ENCODE measurements at regions not wholly inside any gene's neighbourhood (a gene's known extent, or its start where the extent isn't known, plus 50 kb on each side); places are given as distances from the start of the nearest gene placed in this dataset.

DNA sequence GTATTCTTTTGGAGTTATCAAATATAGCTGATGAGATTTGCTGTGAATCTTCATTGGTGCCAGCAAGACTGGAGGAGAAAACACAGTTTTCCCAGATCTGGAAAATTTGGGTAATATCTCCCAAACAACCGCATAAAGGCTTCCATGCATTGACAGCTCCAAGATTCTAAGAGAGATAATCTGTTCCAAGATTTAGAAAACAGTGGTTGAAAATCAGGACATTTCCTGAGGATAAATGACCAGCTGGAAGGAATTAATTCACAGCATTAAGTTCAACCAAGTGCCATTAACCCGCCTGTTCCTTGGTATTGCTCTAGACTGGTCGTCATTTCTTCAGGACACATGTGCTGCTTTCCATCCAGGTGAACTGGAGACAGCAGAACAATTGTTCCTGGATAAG is 147.9 kb upstream of the PRICKLE1 start:
- DNase-seq, result no peak
- peaks cover 0 to 2% of the 10 kb centered on the region in 2 donors for H3K27me3 Mint-ChIP-seq
- CTCF ChIA-PET (ENCODE audit: partially characterized antibody), result no interaction called here
- POLR2A ChIA-PET (ENCODE audit: partially characterized antibody), result no interaction called here
- Histone ChIP-seq H3K9me3 (ENCODE audit: control insufficient read depth in 1 of 2, low read length in 2 of 2) (no peaks in the 10 kb centered on the region), H3K27me3 (ENCODE audit: insufficient read depth, low read length) (no peaks in the 10 kb centered on the region), H3K4me1 (ENCODE audit: insufficient read depth, low read length) (no peaks in the 10 kb centered on the region), H3K4me3 (ENCODE audit: low read length in 2 of 2) (no peak overlapping the region), H3K27ac (ENCODE audit: low read depth, low read length) (no peak overlapping the region), H3K36me3 (ENCODE audit: insufficient read depth, low read length) (no peaks in the 10 kb centered on the region)
- peaks cover 0 to 7% (median 0%) of the 10 kb centered on the region in 8 donors for H3K9me3 Mint-ChIP-seq
- no peak overlapping the region for H3K4me3 Mint-ChIP-seq
- intact Hi-C loops (cut with micrococcal nuclease), result no loop called here
- H3K4me1 Mint-ChIP-seq, result no peaks in the 10 kb centered on the region
- no peaks in the 10 kb centered on the region for H3K36me3 Mint-ChIP-seq
- no peak overlapping the region for H3K27ac Mint-ChIP-seq

- Mint-ChIP-seq H3K27ac (no peak overlapping the region), H3K9me3 (peaks cover 0 to 7% (median 0%) of the 10 kb centered on the region in 8 donors), H3K36me3 (no peaks in the 10 kb centered on the region), H3K4me1 (no peaks in the 10 kb centered on the region), H3K27me3 (peaks cover 0 to 2% of the 10 kb centered on the region in 2 donors), H3K4me3 (no peak overlapping the region)
- H3K27ac ChIP-seq (ENCODE audit: low read depth, low read length), result no peak overlapping the region
- POLR2A ChIA-PET (ENCODE audit: partially characterized antibody), result no interaction called here
- no peaks in the 10 kb centered on the region for H3K36me3 ChIP-seq (ENCODE audit: insufficient read depth, low read length)
- no peaks in the 10 kb centered on the region for H3K27me3 ChIP-seq (ENCODE audit: insufficient read depth, low read length)
- intact Hi-C loops (cut with micrococcal nuclease), result no loop called here
- no peak overlapping the region for H3K4me3 ChIP-seq (ENCODE audit: low read length in 2 of 2)
- DNase-seq, result no peak
- no peaks in the 10 kb centered on the region for H3K4me1 ChIP-seq (ENCODE audit: insufficient read depth, low read length)
- CTCF ChIA-PET (ENCODE audit: partially characterized antibody), result no interaction called here
- H3K9me3 ChIP-seq (ENCODE audit: control insufficient read depth in 1 of 2, low read length in 2 of 2), result no peaks in the 10 kb centered on the region
Measured at GRCh38 chr12:42735861-42736361, 146.4 kb upstream of the PRICKLE1 start.

DNA sequence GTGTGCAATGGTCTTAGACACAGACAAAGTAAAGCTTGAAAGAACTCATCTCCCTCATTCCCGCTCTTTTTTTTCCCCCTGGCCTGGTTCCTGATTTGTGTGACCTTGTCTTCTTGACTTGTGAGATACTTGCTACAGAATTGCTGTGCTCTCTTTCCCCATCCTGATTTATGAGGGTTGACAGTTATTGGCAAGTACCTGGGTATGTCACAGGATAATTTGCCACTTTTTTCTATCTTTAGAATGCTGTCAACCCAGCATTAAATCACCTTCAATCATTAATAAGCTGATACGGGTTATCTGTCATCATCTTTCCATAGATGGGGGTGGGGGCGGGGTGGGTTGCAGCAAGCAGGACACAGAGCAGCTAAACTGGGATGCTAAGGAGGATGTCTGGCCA is 144.4 kb upstream of the PRICKLE1 start:
- H3K36me3 Mint-ChIP-seq, result no peaks in the 10 kb centered on the region
- no peak for DNase-seq
- Histone ChIP-seq H3K9me3 (ENCODE audit: control insufficient read depth in 1 of 2, low read length in 2 of 2) (no peaks in the 10 kb centered on the region), H3K4me1 (ENCODE audit: insufficient read depth, low read length) (no peaks in the 10 kb centered on the region), H3K27me3 (ENCODE audit: insufficient read depth, low read length) (no peaks in the 10 kb centered on the region), H3K4me3 (ENCODE audit: low read length in 2 of 2) (no peak overlapping the region), H3K27ac (ENCODE audit: low read depth, low read length) (no peak overlapping the region), H3K36me3 (ENCODE audit: insufficient read depth, low read length) (no peaks in the 10 kb centered on the region)
- POLR2A ChIA-PET (ENCODE audit: partially characterized antibody), result no interaction called here
- no peak overlapping the region for H3K27ac Mint-ChIP-seq
- no peaks in the 10 kb centered on the region for H3K27me3 Mint-ChIP-seq
- H3K4me1 Mint-ChIP-seq, result no peaks in the 10 kb centered on the region
- CTCF ChIA-PET (ENCODE audit: partially characterized antibody), result no interaction called here
- H3K4me3 Mint-ChIP-seq, result no peak overlapping the region
- H3K9me3 Mint-ChIP-seq, result peaks cover 0 to 7% (median 0%) of the 10 kb centered on the region in 8 donors
- intact Hi-C loops (cut with micrococcal nuclease), result no loop called here

- intact Hi-C loops (cut with micrococcal nuclease), result no loop called here
- Mint-ChIP-seq H3K9me3 (peaks cover 0 to 7% (median 0%) of the 10 kb centered on the region in 8 donors), H3K4me1 (no peaks in the 10 kb centered on the region), H3K27ac (no peak overlapping the region), H3K27me3 (no peaks in the 10 kb centered on the region), H3K36me3 (no peaks in the 10 kb centered on the region), H3K4me3 (no peak overlapping the region)
- POLR2A ChIA-PET (ENCODE audit: partially characterized antibody), result no interaction called here
- Histone ChIP-seq H3K4me1 (ENCODE audit: insufficient read depth, low read length) (no peaks in the 10 kb centered on the region), H3K9me3 (ENCODE audit: control insufficient read depth in 1 of 2, low read length in 2 of 2) (no peaks in the 10 kb centered on the region), H3K36me3 (ENCODE audit: insufficient read depth, low read length) (no peaks in the 10 kb centered on the region), H3K27me3 (ENCODE audit: insufficient read depth, low read length) (no peaks in the 10 kb centered on the region), H3K4me3 (ENCODE audit: low read length in 2 of 2) (no peak overlapping the region), H3K27ac (ENCODE audit: low read depth, low read length) (no peak overlapping the region)
- CTCF ChIA-PET (ENCODE audit: partially characterized antibody), result no interaction called here
- no peak for DNase-seq
Measured at GRCh38 chr12:42732908-42733411, 143.4 kb upstream of the PRICKLE1 start.

DNA sequence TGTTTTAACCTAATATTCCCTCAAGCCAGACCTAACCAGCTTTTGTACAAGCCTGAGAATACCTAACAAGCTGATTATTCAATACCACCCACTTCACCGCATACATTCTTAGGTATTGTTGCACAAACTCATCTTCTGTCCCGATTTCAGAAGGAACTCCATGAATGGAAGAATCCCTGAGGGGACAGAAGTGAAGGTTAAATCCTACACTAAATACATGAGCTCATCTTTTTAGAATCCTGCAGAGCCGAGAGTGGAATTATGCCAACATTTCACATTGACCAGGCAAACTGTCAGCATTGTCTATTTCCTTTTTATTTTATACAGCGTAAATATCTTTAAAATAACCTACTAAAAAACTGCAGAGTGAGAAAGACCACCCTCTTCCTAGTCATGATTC is 140.7 kb upstream of the PRICKLE1 start:
- Mint-ChIP-seq H3K27me3 (no peaks in the 10 kb centered on the region), H3K9me3 (peaks cover 0 to 9% (median 5%) of the 10 kb centered on the region in 8 donors), H3K4me1 (no peaks in the 10 kb centered on the region), H3K4me3 (no peak overlapping the region), H3K27ac (no peak overlapping the region), H3K36me3 (no peaks in the 10 kb centered on the region)
- no peak overlapping the region for H3K27ac ChIP-seq (ENCODE audit: low read depth, low read length)
- POLR2A ChIA-PET (ENCODE audit: partially characterized antibody), result no interaction called here
- H3K36me3 ChIP-seq (ENCODE audit: insufficient read depth, low read length), result no peaks in the 10 kb centered on the region
- no peaks in the 10 kb centered on the region for H3K9me3 ChIP-seq (ENCODE audit: control insufficient read depth in 1 of 2, low read length in 2 of 2)
- H3K27me3 ChIP-seq (ENCODE audit: insufficient read depth, low read length), result no peaks in the 10 kb centered on the region
- no peak overlapping the region for H3K4me3 ChIP-seq (ENCODE audit: low read length in 2 of 2)
- intact Hi-C loops (cut with micrococcal nuclease), result no loop called here
- CTCF ChIA-PET (ENCODE audit: partially characterized antibody), result no interaction called here
- H3K4me1 ChIP-seq (ENCODE audit: insufficient read depth, low read length), result no peaks in the 10 kb centered on the region
- DNase-seq, result no peak

GRCh38 chr12:42729535-42729900 is 140.0 kb upstream of the PRICKLE1 start:
- Mint-ChIP-seq H3K4me3 (no peak overlapping the region), H3K4me1 (no peaks in the 10 kb centered on the region)
- no peaks in the 10 kb centered on the region for H3K4me1 ChIP-seq (ENCODE audit: insufficient read depth, low read length)

DNA sequence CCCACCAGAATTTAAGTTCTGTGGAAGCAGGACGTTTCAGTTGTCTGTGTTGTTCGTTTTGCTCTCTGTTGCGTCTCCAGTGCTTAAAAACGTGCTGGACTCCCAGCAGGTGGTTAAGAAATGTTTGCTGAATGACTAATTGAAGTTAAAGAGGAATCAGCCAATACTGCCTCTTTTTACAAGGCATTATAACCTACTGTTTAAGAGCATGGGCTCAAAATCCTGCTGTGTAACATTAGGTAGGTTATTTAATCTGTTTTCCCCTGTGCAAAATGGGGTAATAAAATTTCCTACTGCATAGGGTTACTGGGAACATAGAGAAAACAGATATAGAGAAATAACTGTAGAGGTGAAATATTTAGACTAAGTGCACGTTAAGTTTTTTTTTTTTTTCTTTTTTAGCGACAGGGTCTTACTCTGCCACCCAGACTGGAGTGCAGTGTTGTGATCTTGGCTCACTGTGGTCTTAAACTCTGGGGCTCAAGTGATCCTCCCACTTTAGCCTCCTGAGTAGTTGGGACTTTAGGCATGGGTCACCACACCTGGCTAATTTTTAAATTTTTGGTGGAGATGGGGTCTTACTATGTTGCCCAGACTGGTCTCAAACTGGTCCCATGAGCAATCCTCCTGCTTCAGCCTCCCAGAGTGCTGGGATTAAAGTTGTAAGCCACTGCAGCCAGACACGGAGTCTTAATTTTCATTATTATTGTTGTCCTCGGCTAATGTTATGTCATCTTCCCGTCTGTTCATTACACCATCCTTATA is 139.4 kb upstream of the PRICKLE1 start:
- Mint-ChIP-seq H3K36me3 (no peaks in the 10 kb centered on the region), H3K4me3 (no peak overlapping the region), H3K27ac (no peak overlapping the region), H3K9me3 (peaks cover 0 to 10% (median 5%) of the 10 kb centered on the region in 8 donors), H3K27me3 (no peaks in the 10 kb centered on the region), H3K4me1 (no peaks in the 10 kb centered on the region)
- Histone ChIP-seq H3K36me3 (ENCODE audit: insufficient read depth, low read length) (no peaks in the 10 kb centered on the region), H3K27ac (ENCODE audit: low read depth, low read length) (no peak overlapping the region), H3K4me3 (ENCODE audit: low read length in 2 of 2) (no peak overlapping the region), H3K4me1 (ENCODE audit: insufficient read depth, low read length) (no peaks in the 10 kb centered on the region), H3K9me3 (ENCODE audit: control insufficient read depth in 1 of 2, low read length in 2 of 2) (no peaks in the 10 kb centered on the region), H3K27me3 (ENCODE audit: insufficient read depth, low read length) (no peaks in the 10 kb centered on the region)
- ChIA-PET POLR2A (ENCODE audit: partially characterized antibody) (no interaction called here), CTCF (ENCODE audit: partially characterized antibody) (no interaction called here)
- intact Hi-C loops (cut with micrococcal nuclease), result no loop called here
- DNase-seq, result no peak

More at GRCh38 chr12:42729535-42729900, 140.0 kb upstream of the PRICKLE1 start:
- H3K36me3 ChIP-seq (ENCODE audit: insufficient read depth, low read length), result no peaks in the 10 kb centered on the region
- CTCF ChIA-PET (ENCODE audit: partially characterized antibody), result no interaction called here
- H3K4me3 ChIP-seq (ENCODE audit: low read length in 2 of 2), result no peak overlapping the region
- peaks cover 0 to 9% (median 5%) of the 10 kb centered on the region in 8 donors for H3K9me3 Mint-ChIP-seq
- intact Hi-C loops (cut with micrococcal nuclease), result no loop called here
- H3K27me3 Mint-ChIP-seq, result no peaks in the 10 kb centered on the region
- POLR2A ChIA-PET (ENCODE audit: partially characterized antibody), result no interaction called here
- no peak for DNase-seq
- H3K27ac Mint-ChIP-seq, result no peak overlapping the region
- H3K36me3 Mint-ChIP-seq, result no peaks in the 10 kb centered on the region
- H3K27me3 ChIP-seq (ENCODE audit: insufficient read depth, low read length), result no peaks in the 10 kb centered on the region
- no peak overlapping the region for H3K27ac ChIP-seq (ENCODE audit: low read depth, low read length)
- H3K9me3 ChIP-seq (ENCODE audit: control insufficient read depth in 1 of 2, low read length in 2 of 2), result no peaks in the 10 kb centered on the region

Measured in CD4-positive, alpha-beta memory T cell (primary cell).